VCaP (cell line): ENCODE measurements at regions not wholly inside any gene's neighbourhood (a gene's known extent, or its start where the extent isn't known, plus 50 kb on each side); places are given as distances from the start of the nearest gene placed in this dataset.
"Not testable (repeated sequence)": the region's sequence is repeated elsewhere in the genome, so short reads cannot be mapped to it uniquely, and the experiment has no call there.

Experiments used
- H3K27ac ChIP-seq: fragments of 450-650 bp; 2 replicates; pipeline ENCODE4 v1.5.1; 2017
- CTCF ChIP-seq: fragments of 450-650 bp; conservative IDR thresholded peaks from 2 replicates; pipeline ENCODE4 v1.5.1; 2017; ENCODE audit warnings: mild to moderate bottlenecking, moderate library complexity

- TF ChIP-seq CTCF, result no peak
Measured at GRCh38 chr4:33465565-33465964, 2745.4 kb downstream of the PCDH7 start.

GRCh38 chr4:33467291-33467690 is 2747.1 kb downstream of the PCDH7 start:
- TF ChIP-seq CTCF, result no peak
- H3K27ac ChIP-seq, result no peak overlapping the region

More at GRCh38 chr4:33465565-33465964, 2745.4 kb downstream of the PCDH7 start:
- H3K27ac ChIP-seq, result no peak overlapping the region

GRCh38 chr4:33470805-33471204 is 2750.6 kb downstream of the PCDH7 start:
- H3K27ac ChIP-seq, result no peak overlapping the region
- TF ChIP-seq CTCF, result no peak

GRCh38 chr4:33477715-33478114 is 2757.5 kb downstream of the PCDH7 start:
- no peak overlapping the region for H3K27ac ChIP-seq
- TF ChIP-seq CTCF, result no peak

GRCh38 chr4:33482773-33483172 is 2761.5 kb downstream of the ARAP2 start:
- H3K27ac ChIP-seq, result no peak overlapping the region; the same call in 1 of the 2 replicates
- no peak for TF ChIP-seq CTCF

- no peak for TF ChIP-seq CTCF
- no peak overlapping the region for H3K27ac ChIP-seq
Measured at GRCh38 chr4:33485111-33485510, 2759.2 kb downstream of the ARAP2 start.

- TF ChIP-seq CTCF, result no peak
- H3K27ac ChIP-seq, result no peak overlapping the region
Measured at GRCh38 chr4:33493231-33493630, 2751.1 kb downstream of the ARAP2 start.

GRCh38 chr4:33494150-33494549 is 2750.2 kb downstream of the ARAP2 start:
- TF ChIP-seq CTCF, result no peak
- H3K27ac ChIP-seq, result no peak overlapping the region

GRCh38 chr4:33501587-33501986 is 2742.7 kb downstream of the ARAP2 start:
- H3K27ac ChIP-seq, result not testable (repeated sequence)
